ENCODE measurements at regions not wholly inside any gene's neighbourhood (a gene's known extent, or its start where the extent isn't known, plus 50 kb on each side); places are given as distances from the start of the nearest gene placed in this dataset.
A peak's percentile ranks its signal among the peaks of the same experiment; 100 is the strongest.

GRCh38 chr10:88131511-88132139 lies 268.2 kb downstream of the PTEN start:
- no peak for DNase-seq

DNA sequence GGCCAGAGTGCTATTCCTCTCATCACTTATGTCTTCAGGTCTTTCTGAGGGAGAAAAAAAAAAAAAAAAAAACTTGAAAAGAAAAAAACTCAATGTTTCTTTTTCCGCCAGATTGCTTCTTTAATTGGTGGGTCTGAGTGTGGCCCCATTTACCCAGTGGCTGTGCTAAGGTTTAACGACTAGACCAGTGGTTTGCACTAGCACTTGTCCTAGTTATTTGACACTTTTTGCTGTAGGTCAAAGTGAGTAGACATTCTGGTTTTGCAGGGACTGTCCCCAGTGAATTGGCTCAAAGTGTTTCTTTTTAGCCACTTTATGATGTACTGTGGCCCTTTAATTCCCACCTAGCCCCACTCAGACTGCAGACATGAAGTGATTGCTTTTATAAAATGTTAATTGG lies 273.3 kb downstream of the PTEN start:
- no peak for DNase-seq

DNA sequence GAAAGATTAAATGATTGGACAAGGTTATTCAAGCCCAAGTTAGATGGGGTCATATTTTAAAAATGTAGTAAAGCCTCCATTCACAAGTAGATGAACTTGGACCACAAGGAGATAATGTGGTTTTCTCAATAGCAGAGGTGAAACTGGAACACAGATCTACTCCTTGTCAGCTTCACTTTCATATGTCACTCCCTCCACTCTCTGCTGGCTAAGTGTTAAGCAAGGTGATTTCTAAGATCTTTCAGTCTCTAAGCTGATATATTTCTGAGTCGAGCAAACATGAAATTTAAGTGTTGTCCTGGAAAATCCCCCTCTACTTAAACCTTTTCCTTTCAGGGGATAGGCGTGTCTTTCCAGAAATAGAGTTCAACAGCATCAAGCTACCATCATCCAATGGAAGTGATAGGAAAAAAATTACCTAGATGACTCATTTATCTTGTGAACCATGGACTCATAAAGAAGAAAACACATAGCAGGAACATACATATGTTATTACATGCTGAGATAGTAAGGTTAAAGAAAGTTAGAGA lies 275.0 kb downstream of the PTEN start:
- DNase-seq = no peak

GRCh38 chr10:88147000-88147798 lies 283.8 kb downstream of the PTEN start:
- no peak for DNase-seq

- no peak for DNase-seq
Observed at GRCh38 chr10:88149906-88150305, 286.5 kb downstream of the PTEN start.

DNA sequence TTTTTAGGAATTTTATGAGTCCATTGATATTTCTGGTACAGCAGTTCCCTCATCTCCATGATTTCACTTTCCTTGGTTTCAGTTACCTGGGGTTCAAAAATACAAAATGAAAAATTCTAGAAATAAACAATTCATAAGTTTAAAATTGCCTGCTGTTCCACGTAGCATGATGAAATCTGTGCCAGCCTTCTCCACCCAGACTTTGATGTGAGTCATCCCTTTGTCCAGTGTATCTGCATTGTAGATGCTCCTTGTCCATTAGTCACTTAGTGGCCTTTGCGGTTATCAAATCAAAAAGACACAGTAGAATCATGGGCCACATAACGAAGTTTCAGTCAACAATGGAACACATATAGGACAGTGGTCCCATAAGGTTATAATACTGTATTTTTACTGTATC lies 286.9 kb downstream of the PTEN start:
- no peak for DNase-seq

DNA sequence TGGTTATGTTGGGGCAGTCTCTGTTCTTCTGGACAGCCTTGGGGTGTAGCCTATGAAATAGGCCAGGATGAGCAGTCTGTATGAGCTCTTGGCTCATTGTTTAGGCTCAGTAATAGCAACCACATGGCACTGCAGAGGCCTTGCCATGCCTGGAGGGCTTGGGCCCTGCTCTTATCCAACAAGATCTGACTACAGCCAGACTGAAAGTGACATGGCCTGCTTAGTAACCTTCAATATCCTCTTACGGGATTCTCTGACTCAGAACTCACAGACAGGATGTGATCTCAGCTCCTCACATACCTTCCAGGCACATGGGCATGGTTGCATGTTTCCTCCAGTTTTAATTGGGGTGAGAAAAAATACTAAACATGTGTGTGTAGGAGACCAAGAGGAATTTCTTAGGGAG lies 289.3 kb downstream of the PTEN start:
- DNase-seq = peak in 1 of 2 experiments; percentile 7

DNA sequence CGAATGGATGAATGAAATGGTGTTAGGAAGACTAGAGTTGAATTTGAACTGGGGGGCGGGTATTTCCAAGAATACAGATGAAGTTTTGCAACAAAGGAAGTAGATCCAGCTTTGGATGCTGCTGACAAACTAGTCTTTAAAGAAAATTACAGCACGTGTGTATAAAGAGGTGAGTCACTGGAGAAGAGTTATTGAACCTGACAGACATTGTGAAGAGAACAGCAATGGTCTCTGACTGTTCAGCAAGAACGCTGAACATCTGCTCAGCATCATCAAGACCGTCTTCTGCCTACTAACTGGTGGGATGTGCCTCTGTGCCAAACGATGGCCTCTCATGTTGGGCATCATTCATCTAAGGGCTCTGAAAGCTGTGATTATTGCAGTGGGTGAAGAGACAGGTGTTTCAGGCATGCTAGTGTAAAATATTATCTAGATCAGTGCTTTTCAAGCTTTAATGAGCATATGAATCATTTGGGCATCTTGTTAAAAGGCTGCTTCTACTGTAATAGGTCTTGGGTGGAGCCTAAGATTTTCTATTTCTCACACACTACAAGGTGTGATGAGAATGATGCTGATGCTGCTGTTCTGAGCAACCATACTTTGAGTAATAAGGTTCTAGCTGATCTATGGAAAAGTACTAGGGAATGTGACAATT lies 291.3 kb downstream of the PTEN start:
- DNase-seq = no peak

GRCh38 chr10:88156341-88156740 lies 292.9 kb downstream of the PTEN start:
- DNase-seq = no peak

- peak; percentile 39 to 55 for DNase-seq
Observed at GRCh38 chr10:88157981-88158465, 294.6 kb downstream of the PTEN start.

DNA sequence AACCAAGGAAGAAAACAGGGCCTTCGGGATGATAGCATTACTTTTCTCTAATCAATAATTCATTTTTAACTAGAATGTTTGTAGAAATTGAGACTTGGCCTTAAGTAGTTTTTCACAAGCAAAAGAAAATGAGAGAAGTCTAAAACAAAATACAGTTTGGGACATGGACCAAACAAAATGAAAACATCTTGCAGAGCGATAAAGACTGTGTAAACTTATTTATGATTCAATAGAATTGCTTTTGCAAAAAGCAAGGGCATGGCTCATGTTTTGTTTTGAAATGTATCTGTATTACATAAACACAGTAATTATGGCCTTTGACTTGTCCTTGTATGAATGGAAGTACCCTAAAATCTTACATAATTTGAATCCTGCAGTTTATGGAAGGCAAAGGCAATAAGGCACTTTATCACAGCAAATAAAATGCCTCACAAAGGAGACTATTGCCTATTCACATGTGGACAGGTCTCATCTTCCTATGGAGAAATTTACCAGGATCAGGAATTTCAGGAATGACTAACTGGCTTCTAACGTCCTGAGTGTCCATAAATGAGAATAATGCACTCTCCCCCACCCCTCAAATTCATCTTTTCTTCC lies 295.2 kb downstream of the PTEN start:
- no peak for DNase-seq

- no peak for DNase-seq
Observed at GRCh38 chr10:88159127-88159829, 295.9 kb downstream of the PTEN start.

GRCh38 chr10:88161070-88161469 lies 297.6 kb downstream of the PTEN start:
- DNase-seq = no peak

- DNase-seq = no peak
Observed at GRCh38 chr10:88161756-88162155, 298.3 kb downstream of the PTEN start.

DNA sequence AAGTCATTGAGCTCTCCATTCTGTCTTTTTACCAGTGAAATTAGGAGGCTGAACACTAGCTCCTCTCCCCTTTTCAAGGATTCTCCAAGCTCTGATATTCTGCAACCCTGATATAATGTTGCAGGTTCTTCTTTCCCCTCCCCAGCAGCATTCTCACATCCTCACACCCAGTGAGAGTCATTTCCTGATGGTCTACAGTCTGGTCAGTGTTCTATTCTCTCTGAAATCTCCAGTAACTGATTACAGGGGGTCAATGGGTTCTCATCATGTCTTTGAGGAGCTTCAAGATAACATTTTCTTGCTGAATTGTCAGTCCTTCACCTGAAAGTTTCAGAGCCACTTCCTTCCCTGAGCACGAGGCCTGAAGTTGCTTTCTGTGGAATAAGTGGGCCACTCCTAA lies 299.4 kb downstream of the PTEN start:
- DNase-seq = no peak

DNA sequence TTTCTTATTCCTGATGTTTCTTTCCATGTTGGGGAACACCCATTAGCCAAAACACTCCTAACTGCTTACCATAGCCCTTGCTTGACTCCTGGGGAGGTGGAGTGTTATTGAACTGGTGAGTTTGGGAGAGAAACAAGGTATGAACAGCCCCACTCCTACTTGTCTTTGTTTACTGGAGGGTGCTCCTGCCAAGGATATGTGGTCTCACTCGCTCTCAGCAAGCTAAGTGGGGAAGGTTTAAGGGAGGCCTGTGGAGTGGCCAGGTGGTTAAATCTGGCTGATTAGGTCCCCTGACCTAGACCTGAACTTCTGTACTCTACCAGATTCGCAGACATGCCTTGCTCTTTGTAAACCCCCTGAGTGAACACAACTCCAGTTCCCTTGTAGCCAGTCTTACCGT lies 300.1 kb downstream of the PTEN start:
- DNase-seq = no peak

GRCh38 chr10:88164471-88164870 lies 301.0 kb downstream of the PTEN start:
- DNase-seq = no peak

- no peak for DNase-seq
Observed at GRCh38 chr10:88165849-88166271, 302.4 kb downstream of the PTEN start.

DNA sequence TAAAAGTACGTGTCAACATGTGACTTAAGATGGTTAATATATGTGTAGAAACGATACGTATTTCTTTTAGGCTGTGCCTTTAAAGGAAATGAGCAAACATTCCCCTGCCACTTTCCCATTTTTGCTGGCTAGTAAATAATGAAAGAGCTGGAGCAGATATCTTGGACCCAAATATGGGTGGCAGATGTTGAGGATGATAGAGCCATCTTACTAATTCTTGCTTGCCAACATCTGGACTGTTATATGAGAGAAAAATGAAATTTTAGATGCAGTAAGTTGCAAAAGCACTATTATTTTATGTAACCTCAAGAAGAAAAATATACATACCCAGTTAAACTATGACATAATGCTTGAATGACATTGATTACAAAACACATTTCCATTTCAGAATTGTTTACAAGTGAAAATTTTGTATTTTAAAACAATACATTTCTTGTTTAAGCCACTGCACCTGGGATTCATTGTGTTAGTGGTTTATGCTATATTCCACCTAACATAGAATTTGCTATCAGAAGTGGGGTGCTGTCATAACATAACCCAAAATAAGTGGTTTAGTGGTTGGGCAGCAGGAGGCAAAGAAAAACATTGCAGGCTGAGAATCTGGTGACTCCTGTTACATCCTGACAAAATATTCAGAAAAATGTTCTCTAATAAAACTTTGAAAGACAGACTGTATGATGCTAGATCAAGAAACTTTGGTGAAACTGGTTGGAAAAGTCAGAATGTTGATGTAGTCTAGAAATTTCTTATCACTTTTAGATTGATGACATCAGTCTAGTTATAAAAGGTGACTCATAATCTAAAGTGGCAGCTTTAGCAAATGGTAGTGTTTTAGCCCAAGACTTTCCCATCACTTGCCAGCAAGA lies 305.0 kb downstream of the PTEN start:
- no peak for DNase-seq

GRCh38 chr10:88169037-88169319 lies 305.6 kb downstream of the PTEN start:
- DNase-seq = no peak

DNA sequence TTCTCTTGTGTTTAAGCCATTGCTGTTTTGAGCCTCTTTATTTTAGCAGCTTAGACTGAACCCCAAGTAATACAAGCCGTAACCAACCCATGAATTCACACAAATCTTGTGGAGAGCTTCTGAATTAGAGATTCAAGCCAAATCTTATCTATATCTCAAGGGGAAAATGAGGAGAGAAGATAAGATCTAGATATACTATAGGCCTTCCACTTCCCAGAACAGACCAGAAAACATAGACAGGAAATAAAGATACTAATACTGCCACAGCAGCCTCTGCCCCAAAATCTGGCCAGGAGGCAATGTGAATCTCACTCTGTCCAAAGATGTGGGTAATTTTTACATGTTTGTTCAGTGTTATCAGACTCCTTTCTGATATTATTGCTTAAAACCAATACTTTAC lies 307.2 kb downstream of the PTEN start:
- DNase-seq = no peak

DNA sequence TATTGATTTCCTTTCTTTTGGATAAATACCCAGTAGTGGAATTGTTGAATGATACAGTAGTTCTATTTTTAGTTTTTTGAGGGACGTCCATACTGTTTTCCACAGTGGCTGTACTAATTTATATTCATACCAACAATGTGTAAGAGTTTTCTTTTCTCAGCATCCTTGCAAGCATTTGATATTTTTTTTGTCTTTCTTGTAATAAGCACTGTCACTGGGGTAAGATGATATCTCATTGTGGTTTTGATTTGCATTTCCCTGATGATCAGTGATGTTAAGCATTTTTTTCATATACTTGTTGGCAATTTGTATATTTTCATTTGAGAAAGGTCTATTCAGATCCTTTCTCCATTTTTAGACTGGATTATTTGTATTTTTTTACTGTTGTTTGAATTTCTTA lies 308.7 kb downstream of the PTEN start:
- no peak for DNase-seq
